Stimulated activated CD8-positive, alpha-beta memory T cell treated with anti-CD3 and anti-CD28 coated beads, Interleukin-7, amount 100 ng/mL, for 48 hours (primary cell): ENCODE measurements at regions not wholly inside any gene's neighbourhood (a gene's known extent, or its start where the extent isn't known, plus 50 kb on each side); places are given as distances from the start of the nearest gene placed in this dataset.
"Not testable (repeated sequence)": the region's sequence is repeated elsewhere in the genome, so short reads cannot be mapped to it uniquely, and the experiment has no call there.

Experiments
- DNase-seq, 2 donors: peaks; one replicate each; pipeline ENCODE4 v3.0.0-alpha.2; 2020; ENCODE audit warnings: low read depth in 1 of 2; ENCODE audit errors: extremely low read depth in 1 of 2

DNA sequence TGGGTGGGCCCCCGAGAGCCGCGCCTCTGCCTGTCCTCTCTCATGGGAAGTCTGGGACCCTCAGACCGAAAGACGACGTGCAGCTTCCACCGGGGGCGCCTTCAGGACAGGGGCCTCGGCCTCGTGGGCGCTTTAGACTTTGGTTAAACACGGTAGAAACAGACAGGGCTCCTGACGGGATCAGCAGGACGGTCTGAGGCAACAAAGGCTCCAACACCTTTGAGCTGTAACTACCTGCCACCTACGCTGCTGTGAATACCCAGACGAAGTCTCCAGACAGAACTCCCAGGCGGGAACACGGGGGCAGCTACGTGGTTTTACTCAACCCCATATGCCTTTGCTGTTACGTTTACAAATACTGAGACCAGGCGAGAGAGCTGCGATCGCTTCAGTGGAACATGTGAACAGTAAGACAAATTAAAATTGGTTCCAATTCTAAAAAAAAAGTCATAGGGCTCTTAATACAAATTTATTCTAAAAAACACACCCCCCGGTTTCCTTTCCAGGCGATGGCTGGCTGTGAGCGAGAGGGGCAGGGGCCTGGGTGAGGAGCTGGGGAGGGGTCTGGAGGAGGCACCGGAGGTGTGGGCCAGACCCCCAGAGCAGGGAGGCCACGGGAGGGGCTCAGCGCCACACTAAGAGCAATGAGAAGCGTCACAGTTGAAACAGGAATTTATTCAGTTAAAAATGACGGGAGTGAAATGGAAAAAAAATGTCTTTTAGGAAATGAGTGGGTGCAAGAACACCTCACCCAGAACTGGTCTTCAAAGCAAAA is 453.2 kb downstream of the QKI start:
- DNase-seq, result no peak

DNA sequence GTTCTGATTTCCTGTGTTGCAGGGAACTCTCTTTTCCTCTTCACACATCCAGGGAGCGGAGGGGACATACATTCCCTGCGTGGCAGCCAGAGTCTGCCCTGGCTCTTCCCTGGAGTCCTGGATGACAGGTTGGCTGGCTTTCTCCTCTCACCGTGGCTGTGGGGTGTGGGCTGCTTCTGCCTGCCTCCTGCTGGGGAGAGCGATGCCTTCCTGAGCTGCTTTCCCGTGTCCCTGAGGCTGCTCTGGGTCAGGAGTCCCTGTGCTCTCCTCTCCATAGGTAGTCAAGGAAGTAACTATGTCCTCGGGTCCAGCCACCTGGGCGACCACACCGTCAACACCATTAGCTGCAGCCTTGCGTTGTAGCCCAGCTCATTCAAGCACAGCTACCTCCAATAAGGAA is 451.7 kb downstream of the QKI start:
- DNase-seq, result no peak

DNA sequence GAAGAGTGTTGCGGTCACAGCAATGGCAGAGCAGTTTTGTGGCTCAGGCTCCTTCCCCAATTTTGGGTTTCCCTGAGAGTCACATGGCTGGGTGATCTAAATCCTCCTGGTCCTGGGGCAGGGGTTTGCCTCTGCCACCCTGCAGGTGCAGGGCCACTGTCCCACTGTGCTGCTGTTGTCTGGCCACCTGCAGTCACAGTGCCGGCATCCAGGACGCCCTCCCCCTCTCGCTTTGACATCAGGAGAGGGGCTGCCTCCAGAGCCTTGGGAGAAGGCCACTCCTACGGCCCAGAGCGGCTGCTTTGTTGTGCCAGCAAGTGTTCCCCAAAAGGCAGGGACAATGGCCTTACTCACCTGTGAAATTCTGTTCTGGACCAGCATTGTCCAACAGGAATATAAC is 449.0 kb downstream of the QKI start:
- no peak for DNase-seq

DNA sequence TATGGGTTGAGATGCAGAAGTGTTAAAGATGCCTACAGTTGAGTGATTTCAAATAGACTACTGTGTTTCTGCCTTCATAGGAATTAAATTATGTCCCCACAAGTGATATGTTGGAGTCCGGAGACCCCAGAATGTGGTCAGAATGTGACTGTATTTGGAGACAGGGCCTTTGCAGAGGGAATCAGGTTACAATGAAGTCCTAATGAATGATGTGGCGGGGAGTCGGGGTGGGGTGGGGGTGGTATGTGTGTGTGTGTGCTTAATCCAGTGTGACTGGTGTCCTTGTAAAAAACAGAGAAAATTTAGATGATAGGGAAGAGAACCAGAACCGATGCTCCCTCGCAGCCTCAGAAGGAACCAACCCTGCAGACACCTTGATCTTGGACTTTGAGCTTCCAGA is 448.2 kb downstream of the QKI start:
- no peak for DNase-seq

- no peak for DNase-seq
Measured at GRCh38 chr6:163861627-163862026, 447.1 kb downstream of the QKI start.

DNA sequence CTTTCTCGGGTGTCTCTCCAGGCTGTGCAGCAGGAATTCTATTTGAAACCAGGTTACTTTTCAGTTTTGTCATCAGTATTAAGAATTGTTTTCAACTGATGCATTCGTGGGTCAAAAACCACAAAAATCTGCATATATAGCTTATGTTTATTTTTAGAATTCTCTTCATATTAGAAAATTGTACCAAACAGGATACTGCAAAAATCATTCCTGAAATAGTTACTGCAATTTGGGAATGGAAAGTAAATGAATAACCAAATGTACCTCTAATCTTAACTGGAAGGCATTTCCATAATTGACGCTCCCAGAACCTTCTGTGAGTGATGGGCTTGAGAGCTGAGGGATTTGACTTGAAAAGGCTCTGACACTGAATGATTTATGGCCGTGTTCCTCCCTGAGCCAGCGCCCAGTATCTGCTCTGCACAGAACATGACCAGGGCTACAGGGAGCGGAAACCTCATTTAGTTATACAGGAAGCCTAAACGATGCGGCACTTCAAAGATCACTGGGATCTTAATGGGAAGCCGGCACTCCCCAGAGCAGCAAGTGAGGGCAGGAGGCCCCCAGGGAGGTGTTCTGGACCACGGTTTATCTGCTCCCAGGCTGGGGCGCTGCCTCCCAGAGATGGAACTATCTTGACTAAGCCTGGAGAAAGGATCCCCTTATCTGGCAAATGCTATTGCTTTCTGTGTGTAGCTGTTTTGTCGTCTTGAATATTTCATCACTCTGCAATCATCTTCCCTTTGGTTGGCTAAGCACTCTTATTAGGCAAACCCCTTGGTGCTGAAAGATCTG is 446.0 kb downstream of the QKI start:
- DNase-seq, result no peak

GRCh38 chr6:163858870-163859269 is 444.4 kb downstream of the QKI start:
- DNase-seq, result not testable (repeated sequence)

- DNase-seq, result no peak
Measured at GRCh38 chr6:163857421-163857820, 442.9 kb downstream of the QKI start.

GRCh38 chr6:163850874-163851273 is 436.4 kb downstream of the QKI start:
- no peak for DNase-seq

DNA sequence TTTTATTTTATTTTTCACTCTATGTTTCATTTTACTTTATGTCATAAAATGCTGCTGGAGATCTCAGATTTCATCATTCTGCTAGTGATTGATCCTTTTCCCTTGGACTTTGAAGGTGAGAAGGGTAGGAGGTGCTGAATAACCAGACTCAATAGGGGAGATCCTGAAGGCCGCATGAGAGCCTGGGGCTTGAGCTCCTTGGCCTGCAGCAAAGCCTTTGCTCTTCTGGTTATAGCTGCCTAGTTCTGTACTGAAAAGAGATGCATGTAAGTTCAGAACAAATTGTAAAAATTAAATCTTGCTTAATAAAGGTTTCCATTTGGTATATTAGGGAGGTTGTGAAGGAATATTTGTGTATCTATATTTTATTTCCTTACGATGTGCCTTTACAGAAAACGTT is 430.2 kb downstream of the QKI start:
- no peak for DNase-seq

GRCh38 chr6:163844357-163844756 is 429.8 kb downstream of the QKI start:
- no peak for DNase-seq

- no peak for DNase-seq
Measured at GRCh38 chr6:163843218-163843617, 428.7 kb downstream of the QKI start.

DNA sequence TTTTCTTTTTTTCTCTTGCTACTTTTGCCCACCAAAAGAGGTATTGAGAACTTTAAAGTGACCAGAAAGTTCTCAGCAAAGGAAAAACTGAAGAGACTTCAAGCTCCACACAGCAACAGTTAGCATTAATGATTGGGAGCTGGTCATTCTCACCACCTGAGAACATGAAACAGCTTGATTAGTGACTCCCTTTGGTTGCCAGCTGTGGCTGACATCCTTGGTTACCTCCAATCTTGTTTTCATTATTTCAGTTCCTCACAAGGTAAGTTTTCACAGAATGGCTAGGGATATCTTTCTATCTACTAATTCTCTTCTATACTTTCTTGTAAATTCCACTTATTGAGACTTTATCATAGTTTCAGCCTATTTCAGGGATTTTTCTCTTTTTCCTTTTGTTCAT is 427.9 kb downstream of the QKI start:
- no peak for DNase-seq

GRCh38 chr6:163841733-163842132 is 427.2 kb downstream of the QKI start:
- DNase-seq, result no peak

- DNase-seq, result no peak
Measured at GRCh38 chr6:163841326-163841725, 426.8 kb downstream of the QKI start.

DNA sequence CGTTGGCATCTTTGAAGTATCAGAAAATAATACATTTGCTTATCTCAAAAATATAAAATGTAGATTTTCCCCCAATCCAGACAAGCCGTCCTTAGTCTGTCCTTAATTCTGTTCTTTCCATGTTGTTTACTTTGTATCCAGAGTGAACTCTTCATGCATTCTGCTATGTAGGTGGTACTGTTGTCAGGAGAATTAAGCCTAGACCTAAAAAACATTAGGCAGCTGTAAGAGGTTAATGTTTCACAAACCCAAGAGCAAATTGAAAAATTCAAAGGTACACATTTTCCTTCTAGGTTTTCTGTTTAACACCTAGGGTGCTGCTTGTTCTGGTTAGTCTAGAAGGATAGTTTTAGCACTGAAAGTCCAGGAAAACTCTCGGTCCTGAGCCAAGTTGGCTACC is 426.4 kb downstream of the QKI start:
- DNase-seq, result no peak

DNA sequence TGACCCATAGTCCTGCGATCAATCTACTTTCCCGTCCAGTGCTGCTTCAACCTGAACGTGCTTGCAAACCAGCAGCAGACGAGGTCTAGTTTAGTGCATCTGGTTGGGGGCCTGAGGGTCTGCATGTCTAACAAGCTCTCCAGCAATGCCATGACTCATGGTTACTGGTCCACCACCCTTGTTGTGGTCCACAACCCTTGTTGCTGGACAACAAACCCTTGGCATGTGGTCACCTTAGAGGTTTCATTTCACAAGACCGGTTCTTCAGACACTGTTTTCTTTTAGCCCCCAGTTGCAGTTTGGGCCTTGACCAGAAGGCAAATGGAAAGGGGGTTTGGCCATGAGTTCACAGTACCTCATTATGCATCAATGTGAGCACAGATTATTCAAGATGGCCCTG is 424.8 kb downstream of the QKI start:
- no peak for DNase-seq

GRCh38 chr6:163837691-163838431 is 423.3 kb downstream of the QKI start:
- no peak for DNase-seq

- no peak for DNase-seq
Measured at GRCh38 chr6:163836876-163837690, 422.6 kb downstream of the QKI start.

- no peak for DNase-seq
Measured at GRCh38 chr6:163835439-163836171, 421.1 kb downstream of the QKI start.
